ENCODE measurements at regions not wholly inside any gene's neighbourhood (a gene's known extent, or its start where the extent isn't known, plus 50 kb on each side); places are given as distances from the start of the nearest gene placed in this dataset.

DNA sequence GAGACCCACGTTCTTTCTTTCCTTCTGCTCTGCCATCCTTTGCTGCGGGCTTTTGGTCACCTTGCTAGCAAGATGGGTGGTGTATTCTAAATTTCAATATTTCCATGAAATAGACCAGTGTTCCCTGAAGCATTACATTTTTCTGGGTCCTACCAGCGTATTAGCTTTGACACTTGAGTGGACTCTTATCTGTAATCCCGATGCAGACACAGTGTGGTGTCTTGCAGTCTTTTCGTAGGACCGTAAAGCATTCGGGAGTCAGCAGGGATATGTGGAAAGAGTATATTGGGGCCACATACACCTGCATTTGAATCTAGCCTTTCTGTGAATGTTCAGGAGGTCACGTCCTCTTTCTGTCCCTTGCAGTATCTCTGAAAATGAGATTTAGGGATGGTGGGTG is 124.7 kb upstream of the CPEB4 start (continued):
- no peak for TF ChIP-seq ARID4B (CRISPR knock-in tag; IDR thresholded peaks at IDR 0.05; ENCODE audit: borderline replicate concordance)
- TF ChIP-seq KAT7 (CRISPR knock-in tag; IDR thresholded peaks at IDR 0.05; ENCODE audit: borderline replicate concordance) = no peak
- no peak for TF ChIP-seq JUN (CRISPR knock-in tag; IDR thresholded peaks at IDR 0.05)
- TF ChIP-seq ZNF138 (CRISPR knock-in tag; conservative IDR thresholded peaks at IDR 0.05) = no peak

DNA sequence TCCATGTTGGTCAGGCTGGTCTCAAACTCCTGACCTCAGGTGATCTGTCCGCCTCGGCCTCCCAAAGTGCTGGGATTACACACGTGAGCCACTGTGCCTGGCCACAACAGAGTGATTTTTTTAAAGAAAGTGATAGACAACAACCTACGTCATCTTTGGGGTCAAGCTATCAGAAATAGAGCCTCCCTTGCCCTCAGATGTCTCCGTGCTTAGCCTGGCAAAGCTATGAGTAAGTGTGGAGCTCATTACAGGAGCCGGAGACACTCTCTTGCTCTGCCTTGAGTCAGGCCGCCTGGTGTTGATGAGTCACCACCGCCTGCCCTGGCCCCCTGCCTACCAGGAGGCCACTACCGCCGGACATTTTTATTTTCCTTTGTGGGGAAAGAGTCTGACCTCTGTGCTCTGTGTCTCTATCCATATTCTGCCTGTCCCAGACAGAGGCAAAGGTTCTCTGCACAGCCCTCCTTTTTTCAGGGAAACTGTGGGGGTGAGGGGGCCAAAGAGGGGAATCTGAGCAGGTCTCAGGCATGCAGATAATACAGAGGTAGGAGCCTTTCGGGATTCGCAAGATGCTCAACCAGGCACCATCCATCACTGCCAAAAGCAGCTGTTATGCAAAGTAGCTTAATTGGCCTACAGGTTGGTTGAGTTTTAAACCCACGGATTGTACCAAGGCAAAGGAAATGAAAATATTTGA is 123.7 kb upstream of the CPEB4 start:
- no peak overlapping the region for H3K27ac Mint-ChIP-seq
- no peaks in the 10 kb centered on the region for H3K9me3 Mint-ChIP-seq
- no peaks in the 10 kb centered on the region; the same call in 1 of the 2 replicates for H3K27me3 Mint-ChIP-seq (ENCODE audit: low read depth)
- peaks cover 14% of the 10 kb centered on the region for H3K4me1 Mint-ChIP-seq
- ChIA-PET POLR2A (no interaction called here), CTCF (interaction anchor here (1.0 to 1.8 kb wide), 3 partner anchors 11 to 206 kb away, joined by 3 to 5 read pairs (median 4); no protein-coding TSS in a partner anchor)
- TF ChIP-seq ZNF138 (CRISPR knock-in tag; conservative IDR thresholded peaks at IDR 0.05) (no peak), GABPB1 (CRISPR knock-in tag; IDR thresholded peaks at IDR 0.05) (peak; percentile 83), JAZF1 (CRISPR knock-in tag; IDR thresholded peaks at IDR 0.05) (no peak)
- TF ChIP-seq, protein P1, sequence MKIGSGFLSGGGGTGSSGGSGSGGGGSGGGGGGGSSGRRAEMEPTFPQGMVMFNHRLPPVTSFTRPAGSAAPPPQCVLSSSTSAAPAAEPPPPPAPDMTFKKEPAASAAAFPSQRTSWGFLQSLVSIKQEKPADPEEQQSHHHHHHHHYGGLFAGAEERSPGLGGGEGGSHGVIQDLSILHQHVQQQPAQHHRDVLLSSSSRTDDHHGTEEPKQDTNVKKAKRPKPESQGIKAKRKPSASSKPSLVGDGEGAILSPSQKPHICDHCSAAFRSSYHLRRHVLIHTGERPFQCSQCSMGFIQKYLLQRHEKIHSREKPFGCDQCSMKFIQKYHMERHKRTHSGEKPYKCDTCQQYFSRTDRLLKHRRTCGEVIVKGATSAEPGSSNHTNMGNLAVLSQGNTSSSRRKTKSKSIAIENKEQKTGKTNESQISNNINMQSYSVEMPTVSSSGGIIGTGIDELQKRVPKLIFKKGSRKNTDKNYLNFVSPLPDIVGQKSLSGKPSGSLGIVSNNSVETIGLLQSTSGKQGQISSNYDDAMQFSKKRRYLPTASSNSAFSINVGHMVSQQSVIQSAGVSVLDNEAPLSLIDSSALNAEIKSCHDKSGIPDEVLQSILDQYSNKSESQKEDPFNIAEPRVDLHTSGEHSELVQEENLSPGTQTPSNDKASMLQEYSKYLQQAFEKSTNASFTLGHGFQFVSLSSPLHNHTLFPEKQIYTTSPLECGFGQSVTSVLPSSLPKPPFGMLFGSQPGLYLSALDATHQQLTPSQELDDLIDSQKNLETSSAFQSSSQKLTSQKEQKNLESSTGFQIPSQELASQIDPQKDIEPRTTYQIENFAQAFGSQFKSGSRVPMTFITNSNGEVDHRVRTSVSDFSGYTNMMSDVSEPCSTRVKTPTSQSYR (CRISPR knock-in tag; IDR thresholded peaks at IDR 0.05) = no peak
- H3K36me3 Mint-ChIP-seq = no peaks in the 10 kb centered on the region
- peak; percentile 88 for ATAC-seq
- DNase-seq (ENCODE audit: low spot score) = no peak
- H3K4me3 Mint-ChIP-seq = no peak overlapping the region

- Mint-ChIP-seq H3K27me3 (ENCODE audit: low read depth) (no peaks in the 10 kb centered on the region; the same call in 1 of the 2 replicates), H3K36me3 (no peaks in the 10 kb centered on the region), H3K4me3 (no peak overlapping the region), H3K9me3 (peaks cover 5% of the 10 kb centered on the region; the same call in 1 of the 2 replicates), H3K4me1 (peaks cover 14% of the 10 kb centered on the region), H3K27ac (no peak overlapping the region)
- ATAC-seq (no peak), DNase-seq (ENCODE audit: low spot score) (no peak)
- ChIA-PET CTCF (interaction anchor here (1.0 to 1.8 kb wide), 3 partner anchors 12 to 205 kb away, joined by 3 to 5 read pairs (median 4); no protein-coding TSS in a partner anchor), POLR2A (no interaction called here)
- TF ChIP-seq ZNF317 (CRISPR knock-in tag; IDR thresholded peaks at IDR 0.05; ENCODE audit: borderline replicate concordance, low read depth) (no peak), HMGXB4 (CRISPR knock-in tag; IDR thresholded peaks at IDR 0.05) (no peak), ATF6 (CRISPR knock-in tag; IDR thresholded peaks at IDR 0.05) (no peak), ZNF138 (CRISPR knock-in tag; conservative IDR thresholded peaks at IDR 0.05) (no peak), E2F4 (CRISPR knock-in tag; IDR thresholded peaks at IDR 0.05; ENCODE audit: borderline replicate concordance, low read depth) (no peak), CREB1 (CRISPR knock-in tag; IDR thresholded peaks at IDR 0.05) (no peak)
- TF ChIP-seq, protein P2, sequence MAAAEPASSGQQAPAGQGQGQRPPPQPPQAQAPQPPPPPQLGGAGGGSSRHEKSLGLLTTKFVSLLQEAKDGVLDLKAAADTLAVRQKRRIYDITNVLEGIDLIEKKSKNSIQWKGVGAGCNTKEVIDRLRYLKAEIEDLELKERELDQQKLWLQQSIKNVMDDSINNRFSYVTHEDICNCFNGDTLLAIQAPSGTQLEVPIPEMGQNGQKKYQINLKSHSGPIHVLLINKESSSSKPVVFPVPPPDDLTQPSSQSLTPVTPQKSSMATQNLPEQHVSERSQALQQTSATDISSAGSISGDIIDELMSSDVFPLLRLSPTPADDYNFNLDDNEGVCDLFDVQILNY (CRISPR knock-in tag; IDR thresholded peaks at IDR 0.05) = no peak
- TF ChIP-seq, protein P3, sequence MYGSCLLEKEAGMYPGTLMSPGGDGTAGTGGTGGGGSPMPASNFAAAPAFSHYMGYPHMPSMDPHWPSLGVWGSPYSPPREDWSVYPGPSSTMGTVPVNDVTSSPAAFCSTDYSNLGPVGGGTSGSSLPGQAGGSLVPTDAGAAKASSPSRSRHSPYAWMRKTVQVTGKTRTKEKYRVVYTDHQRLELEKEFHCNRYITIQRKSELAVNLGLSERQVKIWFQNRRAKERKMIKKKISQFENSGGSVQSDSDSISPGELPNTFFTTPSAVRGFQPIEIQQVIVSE (CRISPR knock-in tag; IDR thresholded peaks at IDR 0.05; ENCODE audit: borderline replicate concordance) = no peak
- TF ChIP-seq, protein P4, sequence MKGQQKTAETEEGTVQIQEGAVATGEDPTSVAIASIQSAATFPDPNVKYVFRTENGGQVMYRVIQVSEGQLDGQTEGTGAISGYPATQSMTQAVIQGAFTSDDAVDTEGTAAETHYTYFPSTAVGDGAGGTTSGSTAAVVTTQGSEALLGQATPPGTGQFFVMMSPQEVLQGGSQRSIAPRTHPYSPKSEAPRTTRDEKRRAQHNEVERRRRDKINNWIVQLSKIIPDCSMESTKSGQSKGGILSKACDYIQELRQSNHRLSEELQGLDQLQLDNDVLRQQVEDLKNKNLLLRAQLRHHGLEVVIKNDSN (CRISPR knock-in tag; IDR thresholded peaks at IDR 0.05) = no peak
Observed at GRCh38 chr5:173765029-173765644, 123.0 kb upstream of the CPEB4 start.

Data from WTC11 (cell line).